Neural cell (in vitro differentiated cells): ENCODE measurements at regions not wholly inside any gene's neighbourhood (a gene's known extent, or its start where the extent isn't known, plus 50 kb on each side); places are given as distances from the start of the nearest gene placed in this dataset.

Experiments
- H2AFZ ChIP-seq: fragments of 200-600, 300-800 bp; sonication (generic), shearing (Covaris generic); 2 replicates; pipeline ENCODE4 v1.6.0; 2014; ENCODE audit warnings: low read depth, mild to moderate bottlenecking, antibody characterized with exemption, low read length, moderate library complexity
- H3F3A ChIP-seq: fragments of 200-600 bp; shearing (Covaris generic); 2 replicates; pipeline ENCODE4 v1.6.1; 2016; ENCODE audit warnings: mild to moderate bottlenecking, moderate library complexity, mixed read lengths, antibody characterized with exemption, low read length; ENCODE audit not compliant: insufficient read depth, poor library complexity, severe bottlenecking
- H3K27ac ChIP-seq: fragments of 200-600, 300-800 bp; sonication (generic), shearing (Covaris generic); 2 replicates; pipeline ENCODE4 v1.5.1; 2014; ENCODE audit warnings: mild to moderate bottlenecking, low read length, moderate library complexity
- H3K27me3 ChIP-seq: fragments of 300-800, 200-600 bp; sonication (generic), shearing (Covaris generic); 2 replicates; pipeline ENCODE4 v1.6.0; 2014; ENCODE audit warnings: mild to moderate bottlenecking, low read depth, low read length, moderate library complexity; ENCODE audit not compliant: insufficient read depth
- H3K36me3 ChIP-seq: fragments of 300-800, 200-600 bp; sonication (generic), shearing (Covaris generic); 2 replicates; pipeline ENCODE4 v1.5.1; 2014; ENCODE audit warnings: mild to moderate bottlenecking, antibody characterized with exemption, low read length, moderate library complexity; ENCODE audit not compliant: insufficient read depth
- H3K4me2 ChIP-seq: fragments of 300-800, 200-600 bp; sonication (generic), shearing (Covaris generic); 2 replicates; pipeline ENCODE4 v1.6.0; 2014; ENCODE audit warnings: mild to moderate bottlenecking, low read length
- H3K4me3 ChIP-seq: fragments of 300-800, 200-600 bp; sonication (generic), shearing (Covaris generic); 2 replicates; pipeline ENCODE4 v1.5.1; 2014; ENCODE audit warnings: mild to moderate bottlenecking, low read length, moderate library complexity
- H3K79me2 ChIP-seq: fragments of 200-600 bp; shearing (Covaris generic); replicated peaks from 2 replicates; pipeline ENCODE4 v1.6.0; 2014; ENCODE audit warnings: mild to moderate bottlenecking, low read length, moderate library complexity; ENCODE audit not compliant: insufficient read depth
- H3K9ac ChIP-seq: fragments of 300-800, 200-600 bp; sonication (generic), shearing (Covaris generic); 2 replicates; pipeline ENCODE4 v1.6.1; 2016; ENCODE audit warnings: mild to moderate bottlenecking, low read length, mixed read lengths
- H3K9me2 ChIP-seq: fragments of 200-600 bp; shearing (Covaris generic); 2 replicates; pipeline ENCODE4 v1.6.1; 2016; ENCODE audit warnings: mild to moderate bottlenecking, low read length, mixed read lengths; ENCODE audit not compliant: insufficient read depth
- H3K9me3 ChIP-seq: fragments of 200-600, 300-800 bp; sonication (generic), shearing (Covaris generic); 2 replicates; pipeline ENCODE4 v1.6.1; 2016; ENCODE audit warnings: mild to moderate bottlenecking, mixed run types, low read length, moderate library complexity, mixed read lengths
- H4K20me1 ChIP-seq: fragments of 200-600 bp; shearing (Covaris generic); 2 replicates; pipeline ENCODE4 v1.6.1; 2016; ENCODE audit warnings: mild to moderate bottlenecking, mixed run types; ENCODE audit not compliant: insufficient read depth
- EP300 ChIP-seq: fragments of 450-650 bp; conservative IDR thresholded peaks from 2 replicates; pipeline ENCODE4 v1.6.1; 2014; ENCODE audit warnings: antibody characterized with exemption, mild to moderate bottlenecking, moderate library complexity; ENCODE audit not compliant: poor library complexity, severe bottlenecking
- EZH2 ChIP-seq: fragments of 200-600, 300-800 bp; shearing (Covaris generic), sonication (generic); IDR thresholded peaks from 2 replicates; pipeline ENCODE4 v1.6.1; 2014; ENCODE audit warnings: antibody characterized with exemption, low read length, borderline replicate concordance, mild to moderate bottlenecking; ENCODE audit not compliant: insufficient read depth, poor library complexity, severe bottlenecking
- MXI1 ChIP-seq: fragments of 450-650 bp; conservative IDR thresholded peaks from 2 replicates; pipeline ENCODE4 v1.6.1; 2014; ENCODE audit warnings: antibody characterized with exemption, mild to moderate bottlenecking; ENCODE audit not compliant: poor library complexity, severe bottlenecking
- POLR2AphosphoS5 ChIP-seq: IDR thresholded peaks from 2 replicates; pipeline ENCODE4 v1.6.1; 2012
- RAD21 ChIP-seq: fragments of 450-650 bp; conservative IDR thresholded peaks from 2 replicates; pipeline ENCODE4 v1.6.1; 2014; ENCODE audit warnings: antibody characterized with exemption, mild to moderate bottlenecking, moderate library complexity
- SMC3 ChIP-seq: fragments of 450-650 bp; conservative IDR thresholded peaks from 2 replicates; pipeline ENCODE4 v1.6.1; 2014; ENCODE audit warnings: antibody characterized with exemption, mild to moderate bottlenecking, moderate library complexity; ENCODE audit not compliant: poor library complexity
- TAF1 ChIP-seq: IDR thresholded peaks from 2 replicates; pipeline ENCODE4 v1.6.1; 2012; ENCODE audit warnings: low read depth
- TF ChIP-seq, protein P1 (sequence below): IDR thresholded peaks from 2 replicates; pipeline ENCODE4 v1.6.1; 2012; ENCODE audit warnings: borderline replicate concordance
- TF ChIP-seq, protein P2 (sequence below): fragments of 450-650 bp; IDR thresholded peaks from 2 replicates; pipeline ENCODE4 v1.5.1; 2014; ENCODE audit warnings: antibody characterized with exemption, mild to moderate bottlenecking, moderate library complexity; ENCODE audit not compliant: poor library complexity, severe bottlenecking

DNA sequence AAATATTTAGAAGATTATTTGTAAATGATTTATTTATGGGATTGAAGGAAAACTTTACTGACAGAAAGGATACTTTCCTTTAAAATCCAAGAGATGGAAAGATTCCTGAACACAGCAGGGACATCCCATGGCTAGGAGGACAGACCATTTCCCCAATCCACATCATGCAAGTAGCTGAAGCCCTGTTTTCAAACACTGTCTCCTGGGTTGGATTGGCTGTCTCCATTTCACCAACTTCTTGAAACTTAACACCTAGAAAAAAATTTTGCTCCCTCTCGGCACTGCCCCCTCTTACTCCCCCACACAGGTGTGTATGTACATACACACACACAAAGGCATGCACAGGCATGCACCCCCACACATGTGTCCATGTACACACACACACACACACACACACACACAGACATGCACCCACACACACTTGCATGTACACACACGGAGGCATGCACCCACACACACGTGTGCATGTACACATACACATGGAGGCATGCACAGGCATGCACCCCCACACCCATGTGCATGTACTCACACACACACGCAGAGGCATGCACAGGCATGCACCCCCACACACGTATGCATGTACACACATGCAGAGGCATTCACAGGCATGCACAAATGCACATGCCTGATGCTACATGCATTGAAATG is 320.0 kb downstream of the CHRM3 start:
- Histone ChIP-seq H3K27me3 (no peaks in the 10 kb centered on the region), H3K36me3 (no peaks in the 10 kb centered on the region), H3K9me2 (no peaks in the 10 kb centered on the region), H4K20me1 (no peaks in the 10 kb centered on the region), H3F3A (no peaks in the 10 kb centered on the region), H3K79me2 (no peaks in the 10 kb centered on the region), H2AFZ (no peak overlapping the region), H3K4me3 (no peak overlapping the region), H3K9me3 (no peaks in the 10 kb centered on the region), H3K4me2 (no peak overlapping the region), H3K9ac (no peak overlapping the region), H3K27ac (no peak overlapping the region)
- TF ChIP-seq MXI1 (no peak), EP300 (no peak), TAF1 (no peak), EZH2 (no peak), SMC3 (no peak)
- TF ChIP-seq, protein P1, sequence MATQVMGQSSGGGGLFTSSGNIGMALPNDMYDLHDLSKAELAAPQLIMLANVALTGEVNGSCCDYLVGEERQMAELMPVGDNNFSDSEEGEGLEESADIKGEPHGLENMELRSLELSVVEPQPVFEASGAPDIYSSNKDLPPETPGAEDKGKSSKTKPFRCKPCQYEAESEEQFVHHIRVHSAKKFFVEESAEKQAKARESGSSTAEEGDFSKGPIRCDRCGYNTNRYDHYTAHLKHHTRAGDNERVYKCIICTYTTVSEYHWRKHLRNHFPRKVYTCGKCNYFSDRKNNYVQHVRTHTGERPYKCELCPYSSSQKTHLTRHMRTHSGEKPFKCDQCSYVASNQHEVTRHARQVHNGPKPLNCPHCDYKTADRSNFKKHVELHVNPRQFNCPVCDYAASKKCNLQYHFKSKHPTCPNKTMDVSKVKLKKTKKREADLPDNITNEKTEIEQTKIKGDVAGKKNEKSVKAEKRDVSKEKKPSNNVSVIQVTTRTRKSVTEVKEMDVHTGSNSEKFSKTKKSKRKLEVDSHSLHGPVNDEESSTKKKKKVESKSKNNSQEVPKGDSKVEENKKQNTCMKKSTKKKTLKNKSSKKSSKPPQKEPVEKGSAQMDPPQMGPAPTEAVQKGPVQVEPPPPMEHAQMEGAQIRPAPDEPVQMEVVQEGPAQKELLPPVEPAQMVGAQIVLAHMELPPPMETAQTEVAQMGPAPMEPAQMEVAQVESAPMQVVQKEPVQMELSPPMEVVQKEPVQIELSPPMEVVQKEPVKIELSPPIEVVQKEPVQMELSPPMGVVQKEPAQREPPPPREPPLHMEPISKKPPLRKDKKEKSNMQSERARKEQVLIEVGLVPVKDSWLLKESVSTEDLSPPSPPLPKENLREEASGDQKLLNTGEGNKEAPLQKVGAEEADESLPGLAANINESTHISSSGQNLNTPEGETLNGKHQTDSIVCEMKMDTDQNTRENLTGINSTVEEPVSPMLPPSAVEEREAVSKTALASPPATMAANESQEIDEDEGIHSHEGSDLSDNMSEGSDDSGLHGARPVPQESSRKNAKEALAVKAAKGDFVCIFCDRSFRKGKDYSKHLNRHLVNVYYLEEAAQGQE: no peak

DNA sequence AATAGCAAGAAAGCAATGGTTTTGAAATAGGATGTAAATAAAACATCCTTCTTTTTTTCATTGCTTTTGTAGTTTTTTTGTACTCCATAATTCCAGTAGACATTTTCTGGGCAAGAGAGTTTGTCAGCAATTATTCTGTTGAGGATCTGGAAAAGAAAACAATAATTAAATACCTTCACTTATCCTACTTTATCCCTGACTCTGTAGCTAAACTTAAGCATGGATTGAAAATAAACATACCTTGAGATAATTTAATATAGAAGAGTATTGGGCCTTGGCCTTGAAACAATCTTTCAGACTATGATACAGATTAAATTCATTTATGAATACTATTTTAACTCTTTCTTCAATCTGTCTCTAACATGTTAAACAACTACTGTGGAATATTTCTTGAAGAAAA is 321.2 kb downstream of the CHRM3 start:
- no peak overlapping the region for H3K9ac ChIP-seq
- H3K79me2 ChIP-seq: no peaks in the 10 kb centered on the region
- TF ChIP-seq, protein P1: no peak
- no peaks in the 10 kb centered on the region for H3K36me3 ChIP-seq
- H3K4me3 ChIP-seq: no peak overlapping the region
- no peaks in the 10 kb centered on the region for H4K20me1 ChIP-seq
- no peak overlapping the region for H3K27ac ChIP-seq
- H3F3A ChIP-seq: no peaks in the 10 kb centered on the region
- no peaks in the 10 kb centered on the region for H3K27me3 ChIP-seq
- no peaks in the 10 kb centered on the region for H3K9me3 ChIP-seq
- H3K4me2 ChIP-seq: no peak overlapping the region
- no peaks in the 10 kb centered on the region for H3K9me2 ChIP-seq
- H2AFZ ChIP-seq: no peak overlapping the region

DNA sequence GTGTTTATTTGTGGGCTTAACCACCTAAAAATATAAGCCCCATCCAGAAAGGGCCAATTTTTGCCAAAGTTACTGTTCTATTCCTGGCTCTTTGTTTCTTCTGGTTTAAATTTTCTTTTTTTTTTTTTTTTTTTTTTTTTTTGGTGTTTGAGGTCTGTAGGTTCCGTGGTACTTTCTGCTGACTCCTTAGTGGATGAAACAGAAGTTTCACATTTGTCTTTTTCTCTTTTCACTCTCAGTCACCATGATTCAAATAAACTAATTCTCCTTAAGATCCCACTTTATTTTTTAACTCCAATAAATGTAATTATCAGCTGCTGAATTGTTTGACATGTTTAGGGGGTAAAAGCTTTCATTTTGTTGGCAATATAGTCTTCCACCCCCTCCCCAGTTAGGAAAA is 322.3 kb downstream of the CHRM3 start:
- Histone ChIP-seq H3K79me2 (no peaks in the 10 kb centered on the region), H3K4me2 (no peak overlapping the region), H3K9ac (no peak overlapping the region), H3K9me3 (no peaks in the 10 kb centered on the region), H3K36me3 (no peaks in the 10 kb centered on the region), H3F3A (no peaks in the 10 kb centered on the region), H4K20me1 (no peaks in the 10 kb centered on the region), H2AFZ (no peak overlapping the region), H3K9me2 (no peaks in the 10 kb centered on the region), H3K27ac (no peak overlapping the region), H3K27me3 (no peaks in the 10 kb centered on the region), H3K4me3 (no peak overlapping the region)
- TF ChIP-seq TAF1 (no peak), RAD21 (no peak), POLR2AphosphoS5 (no peak), MXI1 (no peak), SMC3 (no peak), EZH2 (no peak), EP300 (no peak)
- TF ChIP-seq, protein P1: no peak
- TF ChIP-seq, protein P2, sequence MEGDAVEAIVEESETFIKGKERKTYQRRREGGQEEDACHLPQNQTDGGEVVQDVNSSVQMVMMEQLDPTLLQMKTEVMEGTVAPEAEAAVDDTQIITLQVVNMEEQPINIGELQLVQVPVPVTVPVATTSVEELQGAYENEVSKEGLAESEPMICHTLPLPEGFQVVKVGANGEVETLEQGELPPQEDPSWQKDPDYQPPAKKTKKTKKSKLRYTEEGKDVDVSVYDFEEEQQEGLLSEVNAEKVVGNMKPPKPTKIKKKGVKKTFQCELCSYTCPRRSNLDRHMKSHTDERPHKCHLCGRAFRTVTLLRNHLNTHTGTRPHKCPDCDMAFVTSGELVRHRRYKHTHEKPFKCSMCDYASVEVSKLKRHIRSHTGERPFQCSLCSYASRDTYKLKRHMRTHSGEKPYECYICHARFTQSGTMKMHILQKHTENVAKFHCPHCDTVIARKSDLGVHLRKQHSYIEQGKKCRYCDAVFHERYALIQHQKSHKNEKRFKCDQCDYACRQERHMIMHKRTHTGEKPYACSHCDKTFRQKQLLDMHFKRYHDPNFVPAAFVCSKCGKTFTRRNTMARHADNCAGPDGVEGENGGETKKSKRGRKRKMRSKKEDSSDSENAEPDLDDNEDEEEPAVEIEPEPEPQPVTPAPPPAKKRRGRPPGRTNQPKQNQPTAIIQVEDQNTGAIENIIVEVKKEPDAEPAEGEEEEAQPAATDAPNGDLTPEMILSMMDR: no peak
